HEK293 (cell line): ENCODE measurements at regions not wholly inside any gene's neighbourhood (a gene's known extent, or its start where the extent isn't known, plus 50 kb on each side); places are given as distances from the start of the nearest gene placed in this dataset.

Source experiments
- ATF2 ChIP-seq: fragments of 450-650 bp; formaldehyde crosslinking; IDR thresholded peaks from 2 replicates; pipeline ENCODE4 v1.5.1; 2016; ENCODE audit warnings: missing biosample characterization, missing genetic modification characterization, low read depth
- REPIN1 ChIP-seq: fragments of 450-650 bp; formaldehyde crosslinking; IDR thresholded peaks from 2 replicates; pipeline ENCODE4 v1.5.1; 2017; ENCODE audit warnings: missing biosample characterization, missing genetic modification characterization, low read depth

- no peak for TF ChIP-seq REPIN1 (tag by site-specific recombination)
- no peak for TF ChIP-seq ATF2 (tag by site-specific recombination)
Measured at GRCh38 chr9:86605303-86605702, 251.1 kb upstream of the TUT7 start.
